GM13977 (cell line): ENCODE measurements at regions not wholly inside any gene's neighbourhood (a gene's known extent, or its start where the extent isn't known, plus 50 kb on each side); places are given as distances from the start of the nearest gene placed in this dataset.
"Not testable (repeated sequence)": the region's sequence is repeated elsewhere in the genome, so short reads cannot be mapped to it uniquely, and the experiment has no call there.

Experiments
- DNase-seq: peaks from one replicate; pipeline ENCODE4 v3.0.0; 2012; ENCODE audit warnings: low spot score
- CTCF ChIP-seq: IDR thresholded peaks from 2 replicates; pipeline ENCODE4 v1.5.1; 2012; ENCODE audit warnings: mild to moderate bottlenecking, control low read depth; ENCODE audit not compliant: insufficient read depth; ENCODE audit errors: extremely low read depth, missing control alignments
- in situ Hi-C: fragments of 300-500 bp; cut with MboI; formaldehyde crosslinking; loops from one replicate; pipeline ENCODE4 v1.12.0; 2022; ENCODE audit warnings: low sequenced_read_pairs, low pct_unique_long_range_greater_than_20kb, mixed read lengths, inconsistent platforms; ENCODE audit not compliant: unreplicated experiment

- DNase-seq = no peak
- in situ Hi-C loops = no loop called here
- no peak for TF ChIP-seq CTCF
Measured at GRCh38 chr3:87694678-87695077, 364.1 kb downstream of the CGGBP1 start.

GRCh38 chr3:87691109-87691508 is 367.7 kb downstream of the CGGBP1 start:
- in situ Hi-C loops = no loop called here
- no peak for TF ChIP-seq CTCF

GRCh38 chr3:87678984-87679660 is 379.7 kb downstream of the CGGBP1 start:
- DNase-seq, in situ Hi-C loops: not testable (repeated sequence)

More at GRCh38 chr3:87691109-87691508, 367.7 kb downstream of the CGGBP1 start:
- DNase-seq = no peak

GRCh38 chr3:87674397-87675161 is 384.2 kb downstream of the CGGBP1 start:
- no peak for TF ChIP-seq CTCF
- DNase-seq = peak; percentile 9
- in situ Hi-C loops = no loop called here

GRCh38 chr3:87673132-87673531 is 385.7 kb downstream of the CGGBP1 start:
- in situ Hi-C loops = no loop called here
- no peak for TF ChIP-seq CTCF
- DNase-seq = no peak

GRCh38 chr3:87654184-87654583 is 377.8 kb upstream of the POU1F1 start:
- in situ Hi-C loops = no loop called here
- TF ChIP-seq CTCF = no peak
- DNase-seq = no peak

GRCh38 chr3:87653138-87653537 is 376.8 kb upstream of the POU1F1 start:
- DNase-seq, in situ Hi-C loops: not testable (repeated sequence)
